ENCODE measurements at regions not wholly inside any gene's neighbourhood (a gene's known extent, or its start where the extent isn't known, plus 50 kb on each side); places are given as distances from the start of the nearest gene placed in this dataset.
"Not testable (repeated sequence)": the region's sequence is repeated elsewhere in the genome, so short reads cannot be mapped to it uniquely, and the experiment has no call there.

DNA sequence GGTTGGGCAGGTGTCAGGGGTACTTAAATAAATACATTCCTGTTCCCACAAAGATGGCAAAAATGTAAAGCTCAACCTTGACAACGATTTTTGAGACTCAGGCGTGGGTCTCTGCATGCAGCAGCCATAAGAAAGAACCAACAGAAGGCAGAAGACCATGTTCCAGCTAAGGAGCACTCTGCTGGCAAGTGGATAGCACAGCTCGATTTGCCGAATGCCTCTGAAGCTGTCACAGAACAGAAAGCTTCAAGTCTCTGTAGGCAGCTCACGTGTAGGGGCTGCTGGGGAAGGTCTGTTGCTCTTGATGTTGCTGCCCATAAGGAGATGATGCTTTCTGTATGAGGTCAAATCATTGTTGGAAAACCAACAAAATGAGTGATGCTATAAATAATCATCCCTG is 119.6 kb upstream of the GRIN3A start:
- ATAC-seq (no peak), DNase-seq (no peak)
- Histone ChIP-seq H3K9me3 (no peaks in the 10 kb centered on the region), H3K36me3 (no peaks in the 10 kb centered on the region), H3K27me3 (no peaks in the 10 kb centered on the region), H3K4me3 (no peak overlapping the region), H3K4me1 (no peaks in the 10 kb centered on the region), H3K27ac (no peak overlapping the region)
- intact Hi-C loops (cut with DNase I; ENCODE audit: low total_unique reads), result no loop called here
- TF ChIP-seq, protein P1, sequence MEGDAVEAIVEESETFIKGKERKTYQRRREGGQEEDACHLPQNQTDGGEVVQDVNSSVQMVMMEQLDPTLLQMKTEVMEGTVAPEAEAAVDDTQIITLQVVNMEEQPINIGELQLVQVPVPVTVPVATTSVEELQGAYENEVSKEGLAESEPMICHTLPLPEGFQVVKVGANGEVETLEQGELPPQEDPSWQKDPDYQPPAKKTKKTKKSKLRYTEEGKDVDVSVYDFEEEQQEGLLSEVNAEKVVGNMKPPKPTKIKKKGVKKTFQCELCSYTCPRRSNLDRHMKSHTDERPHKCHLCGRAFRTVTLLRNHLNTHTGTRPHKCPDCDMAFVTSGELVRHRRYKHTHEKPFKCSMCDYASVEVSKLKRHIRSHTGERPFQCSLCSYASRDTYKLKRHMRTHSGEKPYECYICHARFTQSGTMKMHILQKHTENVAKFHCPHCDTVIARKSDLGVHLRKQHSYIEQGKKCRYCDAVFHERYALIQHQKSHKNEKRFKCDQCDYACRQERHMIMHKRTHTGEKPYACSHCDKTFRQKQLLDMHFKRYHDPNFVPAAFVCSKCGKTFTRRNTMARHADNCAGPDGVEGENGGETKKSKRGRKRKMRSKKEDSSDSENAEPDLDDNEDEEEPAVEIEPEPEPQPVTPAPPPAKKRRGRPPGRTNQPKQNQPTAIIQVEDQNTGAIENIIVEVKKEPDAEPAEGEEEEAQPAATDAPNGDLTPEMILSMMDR (IDR thresholded peaks at IDR 0.05 in 4 of 5, conservative IDR thresholded peaks at IDR 0.05 in 1 of 5), result no peak
- no peak for TF ChIP-seq POLR2A (IDR thresholded peaks at IDR 0.05)
- in situ Hi-C loops (cut with MboI; ENCODE audit: low sequenced_read_pairs in 4 of 4), result no loop called here

DNA sequence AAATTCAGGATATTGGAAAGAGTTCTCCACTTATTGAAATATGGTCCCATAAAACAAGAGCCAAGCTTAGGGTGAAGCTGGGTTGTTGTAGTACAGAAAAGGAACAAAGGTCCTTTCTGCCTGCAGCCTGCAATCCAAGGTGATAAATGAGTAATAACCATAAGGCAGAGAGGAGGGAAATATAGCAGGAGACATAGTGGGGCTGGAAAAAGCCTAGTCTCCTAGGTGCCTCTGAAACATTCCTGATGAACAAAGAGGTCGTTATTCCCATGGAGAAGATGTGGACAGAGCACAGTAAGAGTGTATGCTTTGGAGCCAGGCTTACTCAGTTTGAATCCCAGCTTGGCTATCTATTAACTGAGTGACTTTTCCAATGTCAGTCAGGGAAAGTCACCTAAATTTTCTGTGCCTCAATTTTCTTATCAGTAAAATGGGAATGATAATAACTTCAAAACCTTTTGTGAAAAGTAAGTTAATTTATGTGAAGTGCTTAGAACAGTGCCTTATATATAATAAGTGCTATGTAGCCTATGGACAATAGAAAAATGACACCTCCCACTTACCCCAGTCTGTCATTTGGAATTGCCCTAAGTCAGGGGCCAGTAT is 110.8 kb upstream of the GRIN3A start:
- H3K27me3 ChIP-seq, result no peaks in the 10 kb centered on the region
- intact Hi-C loops (cut with DNase I; ENCODE audit: low total_unique reads), result no loop called here
- H3K9me3 ChIP-seq, result no peaks in the 10 kb centered on the region
- no peak overlapping the region for H3K27ac ChIP-seq
- no peaks in the 10 kb centered on the region for H3K36me3 ChIP-seq
- in situ Hi-C loops (cut with MboI; ENCODE audit: low sequenced_read_pairs in 4 of 4), result no loop called here
- no peaks in the 10 kb centered on the region for H3K4me1 ChIP-seq
- H3K4me3 ChIP-seq, result no peak overlapping the region
- DNase-seq, result no peak
- no peak for ATAC-seq
- TF ChIP-seq, protein P1 (IDR thresholded peaks at IDR 0.05 in 4 of 5, conservative IDR thresholded peaks at IDR 0.05 in 1 of 5), result no peak
- no peak for TF ChIP-seq POLR2A (IDR thresholded peaks at IDR 0.05)

DNA sequence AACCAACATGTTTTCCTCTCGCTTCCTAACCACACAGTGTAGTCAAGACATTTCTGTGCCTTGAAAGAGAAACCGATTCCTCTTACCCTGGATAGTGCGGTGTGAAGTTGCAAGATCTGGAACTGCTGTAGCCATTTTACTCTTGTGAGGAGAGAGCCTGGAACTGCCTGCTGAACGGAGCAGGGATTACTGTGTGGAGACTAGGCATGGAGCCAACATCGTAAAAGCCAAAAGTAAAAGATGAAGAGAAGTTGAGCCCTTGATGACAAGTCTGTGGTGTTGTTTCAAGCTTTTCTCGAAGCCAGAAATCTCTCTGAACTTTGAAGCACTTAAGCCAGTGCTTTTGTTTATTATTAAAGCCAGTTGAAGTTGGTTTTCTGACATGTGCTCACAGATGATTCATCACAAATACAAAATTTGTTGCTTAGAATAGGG is 110.1 kb upstream of the GRIN3A start:
- Histone ChIP-seq H3K27ac (no peak overlapping the region), H3K27me3 (no peaks in the 10 kb centered on the region), H3K36me3 (no peaks in the 10 kb centered on the region), H3K4me1 (no peaks in the 10 kb centered on the region), H3K4me3 (no peak overlapping the region), H3K9me3 (no peaks in the 10 kb centered on the region)
- no peak for TF ChIP-seq POLR2A (IDR thresholded peaks at IDR 0.05)
- TF ChIP-seq, protein P1 (IDR thresholded peaks at IDR 0.05 in 4 of 5, conservative IDR thresholded peaks at IDR 0.05 in 1 of 5), result no peak
- in situ Hi-C loops (cut with MboI; ENCODE audit: low sequenced_read_pairs in 4 of 4), result no loop called here
- ATAC-seq, result no peak
- intact Hi-C loops (cut with DNase I; ENCODE audit: low total_unique reads), result no loop called here
- no peak for DNase-seq

DNA sequence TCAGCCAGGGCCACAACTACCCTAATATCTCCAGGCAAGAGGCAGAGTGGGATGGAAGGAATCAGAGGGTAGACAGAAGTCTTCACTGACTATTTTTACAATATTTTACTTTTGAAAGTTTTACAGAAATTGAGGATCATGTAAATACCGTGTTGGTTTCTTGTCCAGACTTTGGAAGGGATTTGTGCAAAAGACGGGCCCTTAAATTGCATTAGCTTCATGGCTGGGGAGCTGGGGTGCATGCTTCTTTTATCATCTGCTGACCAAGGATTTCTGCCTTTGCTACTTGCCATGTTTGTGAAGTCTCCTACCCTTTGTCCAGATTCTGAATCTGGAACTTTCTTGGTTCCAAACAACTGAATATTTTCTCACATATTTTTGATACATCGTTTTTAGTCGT is 107.7 kb upstream of the GRIN3A start:
- in situ Hi-C loops (cut with MboI; ENCODE audit: low sequenced_read_pairs in 4 of 4), result no loop called here
- no peaks in the 10 kb centered on the region for H3K36me3 ChIP-seq
- H3K4me1 ChIP-seq, result no peaks in the 10 kb centered on the region
- TF ChIP-seq POLR2A (IDR thresholded peaks at IDR 0.05), result no peak
- TF ChIP-seq, protein P1 (IDR thresholded peaks at IDR 0.05 in 4 of 5, conservative IDR thresholded peaks at IDR 0.05 in 1 of 5), result no peak
- H3K4me3 ChIP-seq, result no peak overlapping the region
- H3K9me3 ChIP-seq, result no peaks in the 10 kb centered on the region
- no peak overlapping the region for H3K27ac ChIP-seq
- intact Hi-C loops (cut with DNase I; ENCODE audit: low total_unique reads), result no loop called here
- no peaks in the 10 kb centered on the region for H3K27me3 ChIP-seq
- ATAC-seq, result no peak
- no peak for DNase-seq

DNA sequence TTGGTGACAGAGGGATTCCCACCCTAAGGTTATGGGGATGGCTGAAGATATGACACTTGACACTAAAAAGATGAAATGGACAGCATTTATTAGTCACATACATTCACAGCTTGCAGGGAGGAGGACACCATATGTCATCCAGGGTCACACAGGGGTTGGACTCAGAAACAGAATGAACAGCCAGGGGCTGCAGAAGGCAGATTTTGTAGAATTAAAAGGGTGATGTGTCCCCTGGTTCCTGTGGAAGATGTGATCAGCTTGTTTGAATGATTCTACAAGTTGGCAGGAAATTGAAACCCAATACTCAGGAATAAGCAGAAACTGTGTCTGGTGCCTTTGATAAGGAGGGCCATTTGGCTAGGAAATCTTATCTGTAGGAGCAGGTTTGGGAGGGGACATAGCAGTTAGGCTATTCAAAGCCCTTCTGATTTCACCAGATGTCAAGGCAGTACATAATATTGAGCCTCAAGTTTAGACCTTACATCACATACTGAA is 102.3 kb upstream of the GRIN3A start:
- intact Hi-C loops (cut with DNase I; ENCODE audit: low total_unique reads), result no loop called here
- DNase-seq (no peak), ATAC-seq (no peak)
- no peaks in the 10 kb centered on the region for H3K4me1 ChIP-seq
- no peak for TF ChIP-seq POLR2A (IDR thresholded peaks at IDR 0.05)
- TF ChIP-seq, protein P1 (IDR thresholded peaks at IDR 0.05 in 4 of 5, conservative IDR thresholded peaks at IDR 0.05 in 1 of 5), result no peak
- in situ Hi-C loops (cut with MboI; ENCODE audit: low sequenced_read_pairs in 4 of 4), result no loop called here
- no peaks in the 10 kb centered on the region for H3K36me3 ChIP-seq
- H3K27me3 ChIP-seq, result no peaks in the 10 kb centered on the region
- H3K4me3 ChIP-seq, result no peak overlapping the region
- no peaks in the 10 kb centered on the region for H3K9me3 ChIP-seq
- no peak overlapping the region for H3K27ac ChIP-seq

DNA sequence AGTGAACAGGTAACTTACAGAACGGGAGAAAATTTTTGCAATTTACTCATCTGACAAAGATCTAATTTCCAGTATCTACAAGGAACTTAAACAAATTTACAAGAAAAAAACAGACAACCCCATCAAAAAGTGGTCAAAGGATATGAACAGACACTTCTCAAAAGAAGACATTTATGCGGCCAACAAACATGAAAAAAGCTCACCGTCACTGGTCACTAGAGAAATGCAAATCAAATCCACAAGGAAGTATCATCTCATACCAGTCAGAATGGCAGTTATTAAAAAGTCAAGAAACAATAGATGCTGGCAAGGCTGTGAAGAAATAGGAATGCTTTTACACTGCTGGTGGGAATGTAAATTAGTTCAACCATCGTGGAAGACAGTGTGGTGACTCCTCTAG is 100.5 kb upstream of the GRIN3A start:
- ATAC-seq; DNase-seq; H3K9me3 ChIP-seq; H3K4me3 ChIP-seq; H3K27me3 ChIP-seq; H3K36me3 ChIP-seq; H3K27ac ChIP-seq; in situ Hi-C loops (cut with MboI; ENCODE audit: low sequenced_read_pairs in 4 of 4); H3K4me1 ChIP-seq; intact Hi-C loops (cut with DNase I; ENCODE audit: low total_unique reads): not testable (repeated sequence)
